ENCODE measurements at regions not wholly inside any gene's neighbourhood (a gene's known extent, or its start where the extent isn't known, plus 50 kb on each side); places are given as distances from the start of the nearest gene placed in this dataset.

DNA sequence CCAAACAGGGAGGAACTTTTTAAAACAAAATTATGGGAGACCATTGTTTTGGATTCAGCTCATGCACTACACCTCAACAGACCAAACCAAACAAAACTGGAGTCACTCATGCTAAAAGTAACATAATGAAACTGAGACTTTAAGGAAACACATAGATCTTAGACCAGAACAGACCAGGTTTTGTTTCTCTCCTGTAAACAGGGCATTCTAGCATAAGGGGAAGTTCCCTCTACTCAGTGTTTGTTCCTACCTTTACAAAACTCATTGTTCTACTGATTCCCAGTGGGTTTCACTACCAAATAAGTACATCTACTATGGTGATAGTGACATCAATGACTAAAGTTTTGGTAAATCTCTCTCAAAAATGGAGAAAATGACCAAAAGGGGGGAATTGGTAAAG lies 1103.6 kb upstream of the EDIL3 start:
- no peak overlapping the region for H3K9ac ChIP-seq (ENCODE audit: low read depth in 1 of 2, low read length in 2 of 2)
- DNase-seq (ENCODE audit: low spot score) = no peak
- no peaks in the 10 kb centered on the region for H3K36me3 ChIP-seq (ENCODE audit: control insufficient read depth in 4 of 4, insufficient read depth in 3 of 4, low read depth in 1 of 4, low read length in 3 of 4)
- TF ChIP-seq NR2F2 (IDR thresholded peaks at IDR 0.05) (no peak), FOXA1 (IDR thresholded peaks at IDR 0.05) (no peak), GABPA (IDR thresholded peaks at IDR 0.05 in 1 of 2, conservative IDR thresholded peaks at IDR 0.05 in 1 of 2) (no peak), JUND (IDR thresholded peaks at IDR 0.05) (no peak), EGR1 (IDR thresholded peaks at IDR 0.05; ENCODE audit: low read depth in 2 of 2) (no peak), RAD21 (IDR thresholded peaks at IDR 0.05) (no peak), SP1 (IDR thresholded peaks at IDR 0.05) (no peak), HNF4A (conservative IDR thresholded peaks at IDR 0.05) (no peak)
- TF ChIP-seq, protein P1, sequence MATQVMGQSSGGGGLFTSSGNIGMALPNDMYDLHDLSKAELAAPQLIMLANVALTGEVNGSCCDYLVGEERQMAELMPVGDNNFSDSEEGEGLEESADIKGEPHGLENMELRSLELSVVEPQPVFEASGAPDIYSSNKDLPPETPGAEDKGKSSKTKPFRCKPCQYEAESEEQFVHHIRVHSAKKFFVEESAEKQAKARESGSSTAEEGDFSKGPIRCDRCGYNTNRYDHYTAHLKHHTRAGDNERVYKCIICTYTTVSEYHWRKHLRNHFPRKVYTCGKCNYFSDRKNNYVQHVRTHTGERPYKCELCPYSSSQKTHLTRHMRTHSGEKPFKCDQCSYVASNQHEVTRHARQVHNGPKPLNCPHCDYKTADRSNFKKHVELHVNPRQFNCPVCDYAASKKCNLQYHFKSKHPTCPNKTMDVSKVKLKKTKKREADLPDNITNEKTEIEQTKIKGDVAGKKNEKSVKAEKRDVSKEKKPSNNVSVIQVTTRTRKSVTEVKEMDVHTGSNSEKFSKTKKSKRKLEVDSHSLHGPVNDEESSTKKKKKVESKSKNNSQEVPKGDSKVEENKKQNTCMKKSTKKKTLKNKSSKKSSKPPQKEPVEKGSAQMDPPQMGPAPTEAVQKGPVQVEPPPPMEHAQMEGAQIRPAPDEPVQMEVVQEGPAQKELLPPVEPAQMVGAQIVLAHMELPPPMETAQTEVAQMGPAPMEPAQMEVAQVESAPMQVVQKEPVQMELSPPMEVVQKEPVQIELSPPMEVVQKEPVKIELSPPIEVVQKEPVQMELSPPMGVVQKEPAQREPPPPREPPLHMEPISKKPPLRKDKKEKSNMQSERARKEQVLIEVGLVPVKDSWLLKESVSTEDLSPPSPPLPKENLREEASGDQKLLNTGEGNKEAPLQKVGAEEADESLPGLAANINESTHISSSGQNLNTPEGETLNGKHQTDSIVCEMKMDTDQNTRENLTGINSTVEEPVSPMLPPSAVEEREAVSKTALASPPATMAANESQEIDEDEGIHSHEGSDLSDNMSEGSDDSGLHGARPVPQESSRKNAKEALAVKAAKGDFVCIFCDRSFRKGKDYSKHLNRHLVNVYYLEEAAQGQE (IDR thresholded peaks at IDR 0.05) = no peak
- TF ChIP-seq, protein P2, sequence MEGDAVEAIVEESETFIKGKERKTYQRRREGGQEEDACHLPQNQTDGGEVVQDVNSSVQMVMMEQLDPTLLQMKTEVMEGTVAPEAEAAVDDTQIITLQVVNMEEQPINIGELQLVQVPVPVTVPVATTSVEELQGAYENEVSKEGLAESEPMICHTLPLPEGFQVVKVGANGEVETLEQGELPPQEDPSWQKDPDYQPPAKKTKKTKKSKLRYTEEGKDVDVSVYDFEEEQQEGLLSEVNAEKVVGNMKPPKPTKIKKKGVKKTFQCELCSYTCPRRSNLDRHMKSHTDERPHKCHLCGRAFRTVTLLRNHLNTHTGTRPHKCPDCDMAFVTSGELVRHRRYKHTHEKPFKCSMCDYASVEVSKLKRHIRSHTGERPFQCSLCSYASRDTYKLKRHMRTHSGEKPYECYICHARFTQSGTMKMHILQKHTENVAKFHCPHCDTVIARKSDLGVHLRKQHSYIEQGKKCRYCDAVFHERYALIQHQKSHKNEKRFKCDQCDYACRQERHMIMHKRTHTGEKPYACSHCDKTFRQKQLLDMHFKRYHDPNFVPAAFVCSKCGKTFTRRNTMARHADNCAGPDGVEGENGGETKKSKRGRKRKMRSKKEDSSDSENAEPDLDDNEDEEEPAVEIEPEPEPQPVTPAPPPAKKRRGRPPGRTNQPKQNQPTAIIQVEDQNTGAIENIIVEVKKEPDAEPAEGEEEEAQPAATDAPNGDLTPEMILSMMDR (IDR thresholded peaks at IDR 0.05; ENCODE audit: low read depth, low read length, missing input control) = no peak
- no peaks in the 10 kb centered on the region for H3K9me3 ChIP-seq (ENCODE audit: control insufficient read depth in 4 of 4, low read length in 3 of 4)
- H3K4me3 ChIP-seq (ENCODE audit: low read depth in 1 of 3, low read length in 3 of 3) = no peak overlapping the region
- no peaks in the 10 kb centered on the region for H3K4me1 ChIP-seq (ENCODE audit: control insufficient read depth in 4 of 4, insufficient read depth in 4 of 4, low read length in 3 of 4)
- H3K27ac ChIP-seq (ENCODE audit: low read depth in 1 of 2, low read length in 2 of 2) = no peak overlapping the region
- H3K27me3 ChIP-seq (ENCODE audit: control insufficient read depth in 4 of 4, insufficient read depth in 4 of 4, low read length in 3 of 4) = no peaks in the 10 kb centered on the region

DNA sequence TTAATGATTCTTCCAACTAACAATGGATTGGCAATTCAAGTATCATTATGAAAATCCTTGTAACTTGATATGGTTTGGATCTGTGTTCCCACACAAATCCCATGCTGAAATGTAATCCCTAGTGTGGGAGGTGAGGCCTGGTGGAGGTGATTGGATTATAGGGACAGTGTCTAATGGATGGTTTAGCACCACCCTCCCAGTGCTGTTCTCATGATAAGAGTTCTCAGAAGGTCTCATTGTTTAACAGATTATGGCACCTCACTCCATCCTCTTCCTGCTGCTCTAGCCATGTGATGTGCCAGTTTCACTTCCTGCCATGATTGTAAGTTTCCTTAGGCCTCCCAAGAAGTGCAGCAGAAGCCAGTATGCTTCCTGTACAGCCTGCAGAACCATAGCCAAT lies 1116.2 kb upstream of the EDIL3 start:
- Histone ChIP-seq H3K27me3 (ENCODE audit: control insufficient read depth in 4 of 4, insufficient read depth in 4 of 4, low read length in 3 of 4) (no peaks in the 10 kb centered on the region), H3K9ac (ENCODE audit: low read depth in 1 of 2, low read length in 2 of 2) (no peak overlapping the region), H3K36me3 (ENCODE audit: control insufficient read depth in 4 of 4, insufficient read depth in 3 of 4, low read depth in 1 of 4, low read length in 3 of 4) (no peaks in the 10 kb centered on the region), H3K4me1 (ENCODE audit: control insufficient read depth in 4 of 4, insufficient read depth in 4 of 4, low read length in 3 of 4) (no peaks in the 10 kb centered on the region), H3K4me3 (ENCODE audit: low read depth in 1 of 3, low read length in 3 of 3) (no peak overlapping the region), H3K9me3 (ENCODE audit: control insufficient read depth in 4 of 4, low read length in 3 of 4) (no peaks in the 10 kb centered on the region), H3K27ac (ENCODE audit: low read depth in 1 of 2, low read length in 2 of 2) (no peak overlapping the region)
- TF ChIP-seq HNF4A (conservative IDR thresholded peaks at IDR 0.05) (no peak), NR2F2 (IDR thresholded peaks at IDR 0.05) (no peak), RXRA (IDR thresholded peaks at IDR 0.05) (no peak), JUND (IDR thresholded peaks at IDR 0.05) (no peak), GABPA (IDR thresholded peaks at IDR 0.05 in 1 of 2, conservative IDR thresholded peaks at IDR 0.05 in 1 of 2) (no peak), RAD21 (IDR thresholded peaks at IDR 0.05) (no peak), FOXA2 (IDR thresholded peaks at IDR 0.05) (no peak), FOXA1 (IDR thresholded peaks at IDR 0.05) (no peak)
- TF ChIP-seq, protein P2 (IDR thresholded peaks at IDR 0.05; ENCODE audit: low read depth, low read length, missing input control) = no peak
- TF ChIP-seq, protein P3, sequence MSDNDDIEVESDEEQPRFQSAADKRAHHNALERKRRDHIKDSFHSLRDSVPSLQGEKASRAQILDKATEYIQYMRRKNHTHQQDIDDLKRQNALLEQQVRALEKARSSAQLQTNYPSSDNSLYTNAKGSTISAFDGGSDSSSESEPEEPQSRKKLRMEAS (IDR thresholded peaks at IDR 0.05) = no peak
- TF ChIP-seq, protein P1 (IDR thresholded peaks at IDR 0.05) = no peak
- TF ChIP-seq, protein P4, sequence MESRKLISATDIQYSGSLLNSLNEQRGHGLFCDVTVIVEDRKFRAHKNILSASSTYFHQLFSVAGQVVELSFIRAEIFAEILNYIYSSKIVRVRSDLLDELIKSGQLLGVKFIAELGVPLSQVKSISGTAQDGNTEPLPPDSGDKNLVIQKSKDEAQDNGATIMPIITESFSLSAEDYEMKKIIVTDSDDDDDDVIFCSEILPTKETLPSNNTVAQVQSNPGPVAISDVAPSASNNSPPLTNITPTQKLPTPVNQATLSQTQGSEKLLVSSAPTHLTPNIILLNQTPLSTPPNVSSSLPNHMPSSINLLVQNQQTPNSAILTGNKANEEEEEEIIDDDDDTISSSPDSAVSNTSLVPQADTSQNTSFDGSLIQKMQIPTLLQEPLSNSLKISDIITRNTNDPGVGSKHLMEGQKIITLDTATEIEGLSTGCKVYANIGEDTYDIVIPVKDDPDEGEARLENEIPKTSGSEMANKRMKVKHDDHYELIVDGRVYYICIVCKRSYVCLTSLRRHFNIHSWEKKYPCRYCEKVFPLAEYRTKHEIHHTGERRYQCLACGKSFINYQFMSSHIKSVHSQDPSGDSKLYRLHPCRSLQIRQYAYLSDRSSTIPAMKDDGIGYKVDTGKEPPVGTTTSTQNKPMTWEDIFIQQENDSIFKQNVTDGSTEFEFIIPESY (IDR thresholded peaks at IDR 0.05) = no peak
- no peak for DNase-seq (ENCODE audit: low spot score)

All from liver (tissue), 7 donors.